WI38 (cell line): ENCODE measurements at regions not wholly inside any gene's neighbourhood (a gene's known extent, or its start where the extent isn't known, plus 50 kb on each side); places are given as distances from the start of the nearest gene placed in this dataset.
"Not testable (repeated sequence)": the region's sequence is repeated elsewhere in the genome, so short reads cannot be mapped to it uniquely, and the experiment has no call there.

Experiments used
- H3K4me3 ChIP-seq: 2 replicates; pipeline ENCODE4 v1.5.1; 2011; ENCODE audit warnings: low read depth, mild to moderate bottlenecking, control low read depth, low read length
- CTCF ChIP-seq: IDR thresholded peaks from 2 replicates; pipeline ENCODE4 v1.5.1; 2012; ENCODE audit warnings: low read depth, mild to moderate bottlenecking, control low read depth, low read length

- no peak for TF ChIP-seq CTCF
- no peak overlapping the region for H3K4me3 ChIP-seq
Measured at GRCh38 chrX:112945826-112946225, 105.2 kb upstream of the AMOT start.

GRCh38 chrX:112941209-112941837 is 100.7 kb upstream of the AMOT start:
- no peak overlapping the region for H3K4me3 ChIP-seq
- TF ChIP-seq CTCF, result no peak

GRCh38 chrX:112935029-112935428 is 94.4 kb upstream of the AMOT start:
- no peak for TF ChIP-seq CTCF
- no peak overlapping the region for H3K4me3 ChIP-seq

- H3K4me3 ChIP-seq, result no peak overlapping the region
- no peak for TF ChIP-seq CTCF
Measured at GRCh38 chrX:112931900-112932299, 91.3 kb upstream of the AMOT start.

- H3K4me3 ChIP-seq, result no peak overlapping the region
- TF ChIP-seq CTCF, result no peak
Measured at GRCh38 chrX:112931478-112931877, 90.8 kb upstream of the AMOT start.

GRCh38 chrX:112923381-112923780 is 82.8 kb upstream of the AMOT start:
- not testable (repeated sequence) for H3K4me3 ChIP-seq

- TF ChIP-seq CTCF, result no peak
- H3K4me3 ChIP-seq, result no peak overlapping the region
Measured at GRCh38 chrX:112913807-112914206, 73.2 kb upstream of the AMOT start.

- TF ChIP-seq CTCF, result no peak
- H3K4me3 ChIP-seq, result no peak overlapping the region
Measured at GRCh38 chrX:112910418-112910817, 69.8 kb upstream of the AMOT start.
